DMS114 treated with DMSO at 0.1 percent for 48 hours (cell line): ENCODE measurements at regions not wholly inside any gene's neighbourhood (a gene's known extent, or its start where the extent isn't known, plus 50 kb on each side); places are given as distances from the start of the nearest gene placed in this dataset.

Experiments used
- DNase-seq: peaks from one replicate; lab custom pipeline; 2025; ENCODE audit not compliant: unreplicated experiment; lab: John Stamatoyannopoulos, UW

GRCh38 chr5:123806644-123807043, 294.7 kb downstream of the CSNK1G3 start:
- DNase-seq: no peak

- DNase-seq: no peak
Measured at GRCh38 chr5:123805300-123805699, 293.3 kb downstream of the CSNK1G3 start.

- DNase-seq: no peak
Measured at GRCh38 chr5:123803359-123803758, 291.4 kb downstream of the CSNK1G3 start.

GRCh38 chr5:123802298-123802951, 290.4 kb downstream of the CSNK1G3 start:
- DNase-seq: no peak

GRCh38 chr5:123800640-123801039, 288.7 kb downstream of the CSNK1G3 start:
- no peak for DNase-seq

- DNase-seq: no peak
Measured at GRCh38 chr5:123795688-123796087, 283.7 kb downstream of the CSNK1G3 start.

- no peak for DNase-seq
Measured at GRCh38 chr5:123790226-123790625, 278.2 kb downstream of the CSNK1G3 start.

GRCh38 chr5:123787635-123788034, 275.7 kb downstream of the CSNK1G3 start:
- DNase-seq: no peak

- DNase-seq: no peak
Measured at GRCh38 chr5:123787136-123787535, 275.2 kb downstream of the CSNK1G3 start.

GRCh38 chr5:123786411-123786810, 274.4 kb downstream of the CSNK1G3 start:
- DNase-seq: no peak

GRCh38 chr5:123785162-123786071, 273.4 kb downstream of the CSNK1G3 start:
- DNase-seq: no peak

GRCh38 chr5:123783421-123783820, 271.4 kb downstream of the CSNK1G3 start:
- no peak for DNase-seq

GRCh38 chr5:123778641-123779040, 266.7 kb downstream of the CSNK1G3 start:
- DNase-seq: no peak

GRCh38 chr5:123776761-123777160, 264.8 kb downstream of the CSNK1G3 start:
- no peak for DNase-seq

- DNase-seq: no peak
Measured at GRCh38 chr5:123771715-123772114, 259.7 kb downstream of the CSNK1G3 start.

GRCh38 chr5:123763201-123763600, 251.2 kb downstream of the CSNK1G3 start:
- no peak for DNase-seq

GRCh38 chr5:123756816-123757215, 244.8 kb downstream of the CSNK1G3 start:
- DNase-seq: no peak

- DNase-seq: peak; percentile 56
Measured at GRCh38 chr5:123756318-123756665, 244.3 kb downstream of the CSNK1G3 start.

- no peak for DNase-seq
Measured at GRCh38 chr5:123755653-123756317, 243.8 kb downstream of the CSNK1G3 start.

GRCh38 chr5:123754908-123755307, 242.9 kb downstream of the CSNK1G3 start:
- DNase-seq: peak; percentile 39

GRCh38 chr5:123753937-123754891, 242.2 kb downstream of the CSNK1G3 start:
- no peak for DNase-seq
